Right atrium auricular region (tissue), 2 donors: ENCODE measurements at regions not wholly inside any gene's neighbourhood (a gene's known extent, or its start where the extent isn't known, plus 50 kb on each side); places are given as distances from the start of the nearest gene placed in this dataset.

Source experiments
- DNase-seq: peaks from one replicate; pipeline ENCODE4 v3.0.0-alpha.2; 2019; ENCODE audit warnings: low spot score
- H3K27ac ChIP-seq, 2 donors: fragments of 200-600 bp; sonication (generic); 1 replicate in 1 of 2; 2 replicates in 1 of 2; pipeline ENCODE4 v1.5.1; 2016 to 2019
- H3K27me3 ChIP-seq, 2 donors: fragments of 200-600 bp; sonication (generic); one replicate each; pipeline versions ENCODE4 v1.5.1 to v1.6.0; 2017 to 2019
- H3K36me3 ChIP-seq: fragments of 200-600 bp; sonication (generic); one replicate; pipeline ENCODE4 v1.5.1; 2016
- H3K4me1 ChIP-seq, 2 donors: fragments of 200-600 bp; sonication (generic); one replicate each; pipeline versions ENCODE4 v1.5.1 to v1.6.0; 2017 to 2019
- H3K4me3 ChIP-seq, 2 donors: fragments of 200-600 bp; sonication (generic); 1 replicate in 1 of 2; 2 replicates in 1 of 2; pipeline ENCODE4 v1.5.1; 2017 to 2019; ENCODE audit warnings: mild to moderate bottlenecking in 1 of 2, moderate library complexity in 1 of 2
- H3K9me3 ChIP-seq, 2 donors: fragments of 200-600 bp; sonication (generic); one replicate each; pipeline ENCODE4 v1.5.1; 2019
- CTCF ChIP-seq, 2 donors: fragments of 200-600 bp; sonication (generic); IDR thresholded peaks; one replicate each; pipeline ENCODE4 v1.5.1; 2019; ENCODE audit warnings: antibody characterized with exemption in 2 of 2

- peak; percentile 60 for DNase-seq
- no peak for TF ChIP-seq CTCF (IDR thresholded peaks at IDR 0.05)
- Histone ChIP-seq H3K27me3 (no peaks in the 10 kb centered on the region), H3K36me3 (no peaks in the 10 kb centered on the region), H3K9me3 (no peaks in the 10 kb centered on the region), H3K4me3 (no peak overlapping the region), H3K27ac (peak overlapping the region in 1 of 2 donors; percentile 24), H3K4me1 (no peaks in the 10 kb centered on the region)
Measured at GRCh38 chr10:129096065-129096984, 370.7 kb upstream of the MGMT start.

GRCh38 chr10:129097776-129098330 is 369.2 kb upstream of the MGMT start:
- Histone ChIP-seq H3K4me3 (no peak overlapping the region), H3K36me3 (no peaks in the 10 kb centered on the region), H3K4me1 (no peaks in the 10 kb centered on the region), H3K9me3 (no peaks in the 10 kb centered on the region), H3K27ac (no peak overlapping the region), H3K27me3 (no peaks in the 10 kb centered on the region)
- no peak for TF ChIP-seq CTCF (IDR thresholded peaks at IDR 0.05)
- DNase-seq, result peak; percentile 46

- Histone ChIP-seq H3K27me3 (no peaks in the 10 kb centered on the region), H3K27ac (no peak overlapping the region), H3K4me1 (no peaks in the 10 kb centered on the region), H3K4me3 (no peak overlapping the region), H3K36me3 (no peaks in the 10 kb centered on the region), H3K9me3 (no peaks in the 10 kb centered on the region)
- DNase-seq, result peak; percentile 47
- TF ChIP-seq CTCF (IDR thresholded peaks at IDR 0.05), result no peak
Measured at GRCh38 chr10:129098517-129098916, 368.5 kb upstream of the MGMT start.

GRCh38 chr10:129099486-129099885 is 367.6 kb upstream of the MGMT start:
- no peak overlapping the region for H3K27ac ChIP-seq
- no peaks in the 10 kb centered on the region for H3K27me3 ChIP-seq
- peak; percentile 36 for DNase-seq
- H3K4me1 ChIP-seq, result no peaks in the 10 kb centered on the region
- TF ChIP-seq CTCF (IDR thresholded peaks at IDR 0.05), result no peak
- no peaks in the 10 kb centered on the region for H3K36me3 ChIP-seq
- no peaks in the 10 kb centered on the region for H3K9me3 ChIP-seq
- no peak overlapping the region for H3K4me3 ChIP-seq

- no peak for TF ChIP-seq CTCF (IDR thresholded peaks at IDR 0.05)
- H3K4me1 ChIP-seq, result peaks cover 0 to 2% of the 10 kb centered on the region in 2 donors
- no peaks in the 10 kb centered on the region for H3K27me3 ChIP-seq
- H3K4me3 ChIP-seq, result no peak overlapping the region
- H3K36me3 ChIP-seq, result no peaks in the 10 kb centered on the region
- no peak overlapping the region for H3K27ac ChIP-seq
- H3K9me3 ChIP-seq, result no peaks in the 10 kb centered on the region
- peak; percentile 40 for DNase-seq
Measured at GRCh38 chr10:129099992-129100391, 367.0 kb upstream of the MGMT start.
